Activated T-helper 1 cell treated with anti-CD3 and anti-CD28 coated beads, Interleukin-12 subunit alpha, Interleukin-12 subunit beta, Interleukin-2, Interleukin-4 antibody, amounts not matched to agents 30 ng/mL and 10 ng/mL and 1 ng/mL, durations not matched to agents 14 hours and 24 hours and 36 hours (primary cell): ENCODE measurements at regions not wholly inside any gene's neighbourhood (a gene's known extent, or its start where the extent isn't known, plus 50 kb on each side); places are given as distances from the start of the nearest gene placed in this dataset.
A peak's percentile ranks its signal among the peaks of the same experiment; 100 is the strongest.

Source experiments
- DNase-seq: peaks from one replicate; pipeline ENCODE4 v3.0.0; 2021; ENCODE audit warnings: low spot score
- H3K27ac Mint-ChIP-seq: one replicate; pipeline ENCODE4 v1.8.0; 2021; ENCODE audit warnings: mild to moderate bottlenecking, mixed read lengths
- H3K27me3 Mint-ChIP-seq: one replicate; pipeline ENCODE4 v1.8.0; 2022; ENCODE audit warnings: mild to moderate bottlenecking, moderate library complexity, mixed read lengths; ENCODE audit not compliant: insufficient read depth
- H3K36me3 Mint-ChIP-seq: one replicate; pipeline ENCODE4 v1.8.0; 2021; ENCODE audit warnings: low read depth, mixed read lengths
- H3K4me1 Mint-ChIP-seq: one replicate; pipeline ENCODE4 v1.8.0; 2021; ENCODE audit warnings: low read depth, mixed read lengths
- H3K4me3 Mint-ChIP-seq: one replicate; pipeline ENCODE4 v1.8.0; 2021; ENCODE audit warnings: mild to moderate bottlenecking, moderate library complexity, mixed read lengths
- H3K9me3 Mint-ChIP-seq: one replicate; pipeline ENCODE4 v1.8.0; 2021; ENCODE audit warnings: mixed read lengths
- intact Hi-C: fragments of 100-400 bp; cut with micrococcal nuclease; formaldehyde crosslinking; loops from one replicate; pipeline ENCODE4 v1.15.1; 2024

DNA sequence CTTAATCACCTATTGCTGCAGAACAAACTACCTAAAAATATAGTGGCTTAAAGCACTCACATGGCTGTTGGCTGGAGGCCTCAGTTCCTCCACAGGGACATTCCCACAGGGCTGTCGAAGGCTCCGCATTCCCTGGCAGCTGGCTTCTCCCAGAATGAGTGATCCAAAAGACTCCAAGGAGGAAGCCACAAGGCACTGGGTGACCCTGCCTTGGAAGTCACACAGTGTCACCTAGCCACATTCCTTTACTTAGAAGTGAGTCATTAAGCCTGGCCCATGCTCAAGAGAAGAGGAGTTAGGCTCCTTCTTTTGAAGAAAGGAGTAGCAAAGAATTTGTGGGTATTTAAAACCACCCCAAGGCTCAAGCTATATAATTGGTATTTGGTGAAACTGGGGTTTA, 63.9 kb upstream of the MAP1LC3B2 start:
- intact Hi-C loops, result no loop called here
- no peak for DNase-seq
- Mint-ChIP-seq H3K4me1 (peaks cover 6% of the 10 kb centered on the region), H3K27me3 (no peaks in the 10 kb centered on the region), H3K9me3 (peaks cover 7% of the 10 kb centered on the region), H3K4me3 (no peak overlapping the region), H3K36me3 (peaks cover 2% of the 10 kb centered on the region), H3K27ac (no peak overlapping the region)

DNA sequence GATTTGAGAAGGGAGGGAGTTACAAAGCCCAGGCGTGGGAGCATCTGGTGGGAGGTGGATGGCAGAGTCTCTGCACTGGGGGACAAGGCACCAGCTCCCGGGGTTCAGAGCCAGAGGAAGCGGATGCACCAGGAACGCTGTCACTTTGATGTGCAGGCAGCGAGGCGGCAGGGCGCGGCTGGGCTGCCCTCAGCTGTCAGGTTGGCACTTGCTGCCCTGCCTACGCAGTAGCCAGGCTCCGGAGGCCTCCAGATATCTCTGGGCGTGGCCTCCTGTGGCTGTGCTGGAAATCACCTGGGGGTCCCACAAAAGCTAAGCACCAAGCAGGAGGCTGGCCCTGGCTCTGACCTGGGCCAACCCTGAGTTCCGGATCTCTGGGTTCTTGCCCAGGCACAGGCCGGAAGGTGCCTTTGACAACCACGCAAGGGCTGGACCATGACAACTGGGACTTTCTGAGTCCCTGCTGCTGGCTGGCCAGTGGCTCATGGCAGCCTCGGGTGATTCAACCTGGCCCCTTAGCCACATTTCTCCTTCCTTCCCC, 62.1 kb upstream of the MAP1LC3B2 start:
- Mint-ChIP-seq H3K27ac (no peak overlapping the region), H3K27me3 (peaks cover 3% of the 10 kb centered on the region), H3K4me3 (no peak overlapping the region), H3K36me3 (peaks cover 2% of the 10 kb centered on the region), H3K4me1 (peaks cover 6% of the 10 kb centered on the region), H3K9me3 (peaks cover 7% of the 10 kb centered on the region)
- intact Hi-C loops, result no loop called here
- no peak for DNase-seq

DNA sequence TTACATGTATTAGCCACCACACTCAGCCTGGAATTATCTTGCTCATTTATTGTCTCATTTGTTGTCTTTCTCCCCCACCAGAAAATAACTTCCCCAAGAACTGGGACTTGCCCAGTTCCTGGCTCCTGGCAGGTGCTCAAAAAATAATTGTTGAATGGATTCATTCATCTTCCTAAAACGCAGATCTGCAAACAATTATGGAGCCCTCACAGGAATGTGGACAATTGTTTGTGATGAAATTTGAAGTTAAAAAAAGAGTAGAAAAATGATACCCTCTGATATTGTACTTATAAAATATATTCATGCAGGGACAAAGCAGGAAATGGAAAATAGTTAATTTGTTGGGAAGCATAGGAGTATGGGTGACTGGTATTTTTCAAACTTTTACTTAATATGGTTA, 60.7 kb upstream of the MAP1LC3B2 start:
- H3K27me3 Mint-ChIP-seq, result peaks cover 5% of the 10 kb centered on the region
- intact Hi-C loops, result no loop called here
- no peaks in the 10 kb centered on the region for H3K4me1 Mint-ChIP-seq
- H3K36me3 Mint-ChIP-seq, result no peaks in the 10 kb centered on the region
- no peak overlapping the region for H3K4me3 Mint-ChIP-seq
- no peak overlapping the region for H3K27ac Mint-ChIP-seq
- peaks cover 3% of the 10 kb centered on the region for H3K9me3 Mint-ChIP-seq
- no peak for DNase-seq

DNA sequence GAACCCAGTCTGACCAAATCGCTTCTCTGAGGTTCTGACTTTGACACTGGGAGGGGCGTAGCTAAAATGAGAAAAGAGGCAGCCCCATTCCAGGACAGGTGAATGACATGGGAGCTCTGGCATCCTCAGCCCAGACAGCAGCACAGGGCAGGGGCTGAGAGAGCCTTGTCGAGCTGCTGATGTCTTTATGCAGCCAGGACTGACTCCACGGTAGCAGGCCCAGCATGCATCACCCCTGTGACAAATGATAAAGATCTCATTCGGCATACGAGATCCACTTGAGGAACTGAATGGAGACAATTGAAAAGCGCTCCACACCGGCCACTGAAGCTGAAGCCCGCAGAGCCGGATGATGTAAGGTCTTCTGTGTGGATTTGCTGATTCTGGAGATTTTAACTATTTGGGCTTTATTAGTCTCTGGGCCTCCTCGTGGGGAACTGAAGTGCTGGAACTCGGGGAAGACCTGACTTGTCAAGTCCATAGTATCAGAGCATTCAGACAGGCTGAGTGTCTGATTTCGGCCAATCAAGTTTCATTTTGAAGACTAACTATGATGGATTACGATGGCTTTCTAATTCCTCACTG, 56.9 kb upstream of the MAP1LC3B2 start:
- H3K4me3 Mint-ChIP-seq, result no peak overlapping the region
- H3K36me3 Mint-ChIP-seq, result no peaks in the 10 kb centered on the region
- H3K27me3 Mint-ChIP-seq, result peaks cover 21% of the 10 kb centered on the region
- no peaks in the 10 kb centered on the region for H3K4me1 Mint-ChIP-seq
- no peak for DNase-seq
- intact Hi-C loops, result no loop called here
- no peaks in the 10 kb centered on the region for H3K9me3 Mint-ChIP-seq
- no peak overlapping the region for H3K27ac Mint-ChIP-seq

DNA sequence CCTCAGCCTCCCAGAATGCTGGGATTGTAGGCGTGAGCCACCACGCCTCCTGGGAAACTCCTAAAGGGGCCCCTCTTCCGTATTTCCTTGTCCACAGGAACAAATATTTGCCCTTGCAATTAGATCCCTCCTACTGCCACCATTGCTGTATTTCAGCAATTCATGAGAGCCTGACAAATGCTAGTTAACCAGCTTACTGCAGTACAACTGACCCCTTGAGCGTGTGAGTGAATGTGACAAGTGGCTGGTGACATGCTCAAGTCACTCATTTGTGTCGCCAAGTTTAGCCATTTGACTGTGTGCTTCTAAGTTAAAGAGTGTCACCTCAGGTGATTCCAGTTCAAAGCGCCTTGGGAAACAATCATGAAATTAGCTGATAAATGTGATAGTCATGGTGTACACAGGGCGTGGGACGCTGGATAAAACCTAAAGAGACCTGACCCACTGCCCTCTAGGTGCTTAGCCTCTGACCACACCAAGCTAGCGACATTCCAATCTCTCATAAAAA, 56.1 kb upstream of the MAP1LC3B2 start:
- peaks cover 24% of the 10 kb centered on the region for H3K27me3 Mint-ChIP-seq
- intact Hi-C loops, result no loop called here
- DNase-seq, result no peak
- H3K9me3 Mint-ChIP-seq, result no peaks in the 10 kb centered on the region
- no peaks in the 10 kb centered on the region for H3K36me3 Mint-ChIP-seq
- H3K4me3 Mint-ChIP-seq, result no peak overlapping the region
- no peak overlapping the region for H3K27ac Mint-ChIP-seq
- H3K4me1 Mint-ChIP-seq, result no peaks in the 10 kb centered on the region

DNA sequence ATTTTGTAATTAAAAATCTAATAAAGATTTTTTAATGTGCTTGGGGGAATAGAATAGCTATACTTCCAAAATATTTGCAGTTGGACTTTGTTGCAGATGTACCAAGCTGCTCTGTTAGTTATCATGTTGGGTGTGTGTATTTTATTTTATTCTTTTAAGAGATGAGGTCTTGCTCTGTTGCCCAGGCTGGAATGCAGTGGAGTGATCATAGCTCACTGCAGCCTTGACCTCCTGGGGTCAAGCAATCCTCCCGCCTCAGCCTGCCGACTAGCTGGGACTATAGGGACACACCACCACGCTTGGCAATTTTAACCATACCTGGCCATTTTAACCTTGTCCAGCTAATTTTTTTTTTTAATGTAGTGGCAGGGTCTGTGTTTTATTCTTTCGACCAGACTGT, 54.7 kb upstream of the MAP1LC3B2 start:
- intact Hi-C loops, result no loop called here
- no peaks in the 10 kb centered on the region for H3K36me3 Mint-ChIP-seq
- no peak overlapping the region for H3K27ac Mint-ChIP-seq
- H3K9me3 Mint-ChIP-seq, result no peaks in the 10 kb centered on the region
- H3K4me3 Mint-ChIP-seq, result no peak overlapping the region
- no peak for DNase-seq
- H3K4me1 Mint-ChIP-seq, result no peaks in the 10 kb centered on the region
- H3K27me3 Mint-ChIP-seq, result peaks cover 27% of the 10 kb centered on the region

DNA sequence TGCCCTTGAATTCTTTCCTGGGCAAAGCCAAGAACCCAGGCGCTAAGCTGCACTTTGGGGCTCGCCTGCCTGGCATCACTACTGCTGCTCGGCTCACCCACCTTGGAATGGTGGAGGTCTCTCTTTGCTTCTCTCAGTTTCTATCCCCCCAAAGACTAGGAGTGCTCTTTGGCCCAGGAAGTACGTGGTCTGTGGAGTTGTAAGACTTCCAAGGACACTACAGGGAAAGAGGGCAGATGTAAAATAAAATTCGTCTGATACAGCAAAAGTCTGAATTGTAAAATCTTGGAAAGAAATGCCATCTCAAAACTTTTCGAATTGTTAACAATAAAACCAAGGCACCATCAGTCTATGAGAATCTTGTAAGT, 52.5 kb upstream of the MAP1LC3B2 start:
- no peaks in the 10 kb centered on the region for H3K9me3 Mint-ChIP-seq
- intact Hi-C loops, result no loop called here

DNA sequence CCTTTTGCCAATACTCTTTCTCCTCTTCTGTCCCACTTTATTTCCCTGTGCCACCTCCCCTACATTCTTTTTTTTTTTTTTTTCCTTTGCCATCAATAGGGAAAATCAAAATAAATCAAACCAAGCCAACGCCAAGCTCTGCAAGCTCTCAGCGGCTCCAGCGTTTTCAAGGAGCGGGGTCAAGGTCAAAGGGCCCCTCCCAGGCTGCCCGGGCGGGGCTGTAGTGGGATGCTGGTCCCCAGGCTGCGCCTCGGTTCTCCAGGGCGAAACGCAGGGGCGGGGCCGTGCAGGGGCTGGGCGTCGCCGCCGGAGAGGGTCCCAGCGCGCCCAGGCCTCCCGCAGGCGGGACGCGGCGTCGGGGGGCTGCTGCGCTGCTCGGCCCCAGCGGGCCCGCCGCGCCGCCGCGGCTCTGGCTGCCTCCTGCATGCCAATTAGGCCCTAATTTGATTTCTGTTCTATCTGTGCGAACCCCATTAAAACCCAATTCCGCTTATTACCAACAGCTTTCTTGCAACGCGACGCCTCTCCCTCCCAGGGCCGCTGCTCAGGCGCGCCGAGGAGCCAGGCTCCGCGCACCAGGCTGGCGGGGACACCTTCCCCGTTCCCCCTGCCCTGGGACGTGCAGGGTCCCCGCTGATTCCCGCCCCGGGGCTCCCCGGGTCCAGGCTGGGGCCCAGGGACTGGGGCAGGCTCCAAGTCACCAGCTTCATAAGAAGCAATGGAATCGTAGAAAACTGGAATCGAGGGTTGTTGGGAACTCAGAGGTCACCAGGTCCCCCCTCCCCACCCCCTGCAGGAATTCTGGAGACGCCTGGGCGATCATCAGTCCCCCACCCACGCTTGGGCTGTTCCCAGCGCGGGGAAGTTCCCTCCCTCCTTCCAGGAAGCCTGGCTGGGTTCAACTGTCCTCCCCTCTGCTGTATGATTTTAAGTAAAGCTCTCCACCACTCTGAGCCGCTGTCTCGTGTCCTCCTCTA, 50.7 kb upstream of the MAP1LC3B2 start:
- DNase-seq, result no peak
- no peaks in the 10 kb centered on the region for H3K36me3 Mint-ChIP-seq
- no peaks in the 10 kb centered on the region for H3K9me3 Mint-ChIP-seq
- peak overlapping the region; percentile 46 for H3K4me3 Mint-ChIP-seq
- no peaks in the 10 kb centered on the region for H3K4me1 Mint-ChIP-seq
- peaks cover 25% of the 10 kb centered on the region for H3K27me3 Mint-ChIP-seq
- H3K27ac Mint-ChIP-seq, result no peak overlapping the region
- intact Hi-C loops, result no loop called here

More for the DNA sequence above, 52.5 kb upstream of the MAP1LC3B2 start:
- Mint-ChIP-seq H3K27ac (no peak overlapping the region), H3K4me1 (no peaks in the 10 kb centered on the region), H3K27me3 (peaks cover 27% of the 10 kb centered on the region), H3K36me3 (no peaks in the 10 kb centered on the region), H3K4me3 (no peak overlapping the region)
- DNase-seq, result no peak
